Esophagus muscularis mucosa (tissue), 4 donors: ENCODE measurements at regions not wholly inside any gene's neighbourhood (a gene's known extent, or its start where the extent isn't known, plus 50 kb on each side); places are given as distances from the start of the nearest gene placed in this dataset.

Experiments used
- CTCF ChIP-seq, 3 experiments: fragments of 200-600 bp in 2 of 3; fragments of 450-650 bp in 1 of 3; sonication (generic) in 2 of 3; IDR thresholded peaks; one replicate each; pipeline ENCODE4 v1.5.1; 2017 to 2019; ENCODE audit warnings: antibody characterized with exemption in 3 of 3, mild to moderate bottlenecking in 2 of 3, moderate library complexity in 1 of 3
- EP300 ChIP-seq: sonication (generic); formaldehyde crosslinking; IDR thresholded peaks from one replicate; pipeline ENCODE4 v1.6.1; 2017; ENCODE audit warnings: antibody characterized with exemption
- POLR2A ChIP-seq: fragments of 450-650 bp; IDR thresholded peaks from one replicate; pipeline ENCODE4 v1.6.1; 2017; ENCODE audit warnings: antibody characterized with exemption, moderate library complexity, mild to moderate bottlenecking, low read depth
- POLR2AphosphoS5 ChIP-seq, 2 donors: sonication (generic); formaldehyde crosslinking; IDR thresholded peaks; one replicate each; pipeline ENCODE4 v1.6.1; 2017; ENCODE audit warnings: antibody characterized with exemption in 2 of 2

GRCh38 chr10:128642023-128642422, 515.8 kb upstream of the MKI67 start:
- TF ChIP-seq CTCF (IDR thresholded peaks at IDR 0.05) = no peak
- TF ChIP-seq POLR2A = no peak
- no peak for TF ChIP-seq POLR2AphosphoS5 (IDR thresholded peaks at IDR 0.05)
- TF ChIP-seq EP300 = no peak
